ENCODE measurements at regions not wholly inside any gene's neighbourhood (a gene's known extent, or its start where the extent isn't known, plus 50 kb on each side); places are given as distances from the start of the nearest gene placed in this dataset.

DNA sequence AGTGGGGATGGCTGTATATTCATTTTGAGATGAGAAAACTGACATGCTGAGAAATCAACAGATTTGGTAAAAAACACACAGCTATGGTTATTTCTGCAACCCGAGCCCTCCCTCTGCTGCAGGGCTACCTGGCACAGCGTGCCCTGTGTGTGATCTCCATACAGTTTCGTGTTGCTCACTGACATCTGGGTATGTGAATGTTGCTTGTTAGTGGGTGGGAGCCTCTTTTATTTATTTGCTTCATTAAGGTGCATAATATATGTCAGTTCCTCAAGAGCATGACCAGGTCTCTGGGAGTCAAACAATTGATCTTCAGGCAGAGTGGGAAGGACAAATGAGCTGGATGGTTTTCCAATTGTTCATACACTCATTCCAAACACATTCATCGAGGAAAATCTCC, 139.1 kb upstream of the FHL2 start:
- TF ChIP-seq, protein P1, sequence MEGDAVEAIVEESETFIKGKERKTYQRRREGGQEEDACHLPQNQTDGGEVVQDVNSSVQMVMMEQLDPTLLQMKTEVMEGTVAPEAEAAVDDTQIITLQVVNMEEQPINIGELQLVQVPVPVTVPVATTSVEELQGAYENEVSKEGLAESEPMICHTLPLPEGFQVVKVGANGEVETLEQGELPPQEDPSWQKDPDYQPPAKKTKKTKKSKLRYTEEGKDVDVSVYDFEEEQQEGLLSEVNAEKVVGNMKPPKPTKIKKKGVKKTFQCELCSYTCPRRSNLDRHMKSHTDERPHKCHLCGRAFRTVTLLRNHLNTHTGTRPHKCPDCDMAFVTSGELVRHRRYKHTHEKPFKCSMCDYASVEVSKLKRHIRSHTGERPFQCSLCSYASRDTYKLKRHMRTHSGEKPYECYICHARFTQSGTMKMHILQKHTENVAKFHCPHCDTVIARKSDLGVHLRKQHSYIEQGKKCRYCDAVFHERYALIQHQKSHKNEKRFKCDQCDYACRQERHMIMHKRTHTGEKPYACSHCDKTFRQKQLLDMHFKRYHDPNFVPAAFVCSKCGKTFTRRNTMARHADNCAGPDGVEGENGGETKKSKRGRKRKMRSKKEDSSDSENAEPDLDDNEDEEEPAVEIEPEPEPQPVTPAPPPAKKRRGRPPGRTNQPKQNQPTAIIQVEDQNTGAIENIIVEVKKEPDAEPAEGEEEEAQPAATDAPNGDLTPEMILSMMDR (conservative IDR thresholded peaks at IDR 0.05; ENCODE audit: low read depth, low read length): no peak
- TF ChIP-seq CHD1 (IDR thresholded peaks at IDR 0.05; ENCODE audit: low read depth, low read length) (no peak), FOS (IDR thresholded peaks at IDR 0.05; ENCODE audit: low read depth, low read length) (no peak), CEBPB (IDR thresholded peaks at IDR 0.05; ENCODE audit: low read depth, low read length) (no peak)
